ENCODE measurements at regions not wholly inside any gene's neighbourhood (a gene's known extent, or its start where the extent isn't known, plus 50 kb on each side); places are given as distances from the start of the nearest gene placed in this dataset.

DNA sequence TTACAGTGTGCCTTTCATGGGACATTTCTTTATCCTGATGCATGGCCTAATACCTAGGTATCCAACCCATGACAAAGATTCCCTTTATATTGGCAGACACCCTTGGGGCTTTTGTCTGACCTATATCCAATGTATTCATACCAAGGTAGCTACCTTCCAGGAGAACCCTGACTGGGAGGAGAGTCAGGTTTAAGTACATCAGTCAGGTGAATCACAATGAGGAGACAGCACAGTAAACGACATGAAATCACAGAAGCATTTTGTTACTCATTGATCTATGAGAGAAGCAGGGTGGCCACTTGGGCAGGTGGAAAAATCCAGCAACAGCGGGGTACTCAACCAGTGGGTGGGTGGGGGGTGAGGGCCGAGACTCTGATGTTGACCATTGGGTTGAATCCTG, 527.4 kb upstream of the ATXN8OS start:
- no peak for TF ChIP-seq SCRT2 (tag by site-specific recombination; IDR thresholded peaks at IDR 0.05)
- TF ChIP-seq ZNF211 (tag by site-specific recombination; IDR thresholded peaks at IDR 0.05; ENCODE audit: low read depth), result no peak
- no peak for TF ChIP-seq GLIS2 (tag by site-specific recombination; IDR thresholded peaks at IDR 0.05)
- TF ChIP-seq ZNF114 (tag by site-specific recombination; IDR thresholded peaks at IDR 0.05), result no peak
- TF ChIP-seq ZNF121 (tag by site-specific recombination; IDR thresholded peaks at IDR 0.05), result no peak
- TF ChIP-seq ZNF670 (tag by site-specific recombination; IDR thresholded peaks at IDR 0.05; ENCODE audit: low read depth), result no peak
- TF ChIP-seq ZNF529 (tag by site-specific recombination; IDR thresholded peaks at IDR 0.05; ENCODE audit: insufficient replicate concordance), result no peak
- no peak for TF ChIP-seq ZNF239 (tag by site-specific recombination; IDR thresholded peaks at IDR 0.05)
- TF ChIP-seq ZNF473 (tag by site-specific recombination; IDR thresholded peaks at IDR 0.05), result no peak
- TF ChIP-seq ZNF660 (tag by site-specific recombination; IDR thresholded peaks at IDR 0.05), result no peak
- no peak for TF ChIP-seq ZEB2 (tag by site-specific recombination; IDR thresholded peaks at IDR 0.05)
- TF ChIP-seq ZNF837 (tag by site-specific recombination; IDR thresholded peaks at IDR 0.05), result no peak
- no peak for TF ChIP-seq ZNF449 (tag by site-specific recombination; IDR thresholded peaks at IDR 0.05)
- no peak for TF ChIP-seq ZNF610 (tag by site-specific recombination; IDR thresholded peaks at IDR 0.05; ENCODE audit: borderline replicate concordance)
- TF ChIP-seq ZNF2 (tag by site-specific recombination; IDR thresholded peaks at IDR 0.05), result no peak
- TF ChIP-seq ZBTB7A (tag by site-specific recombination; IDR thresholded peaks at IDR 0.05; ENCODE audit: low read depth), result no peak
- TF ChIP-seq ZNF585B (tag by site-specific recombination; IDR thresholded peaks at IDR 0.05), result no peak
- ChIA-PET CTCF (interaction anchor here (0.7 kb wide), 1 partner anchor 10 kb away, joined by 4 read pairs; no protein-coding TSS in a partner anchor), POLR2A (no interaction called here)
- no peak overlapping the region for H3K27ac ChIP-seq (ENCODE audit: extremely low read depth, low read depth, low read length)
- no peaks in the 10 kb centered on the region for H3K4me1 ChIP-seq (ENCODE audit: control insufficient read depth, insufficient read depth, low read length)
- no peaks in the 10 kb centered on the region for H3K36me3 ChIP-seq (ENCODE audit: control insufficient read depth in 2 of 2, insufficient read depth in 1 of 2, low read length in 2 of 2)
- no peak overlapping the region for H3K4me3 ChIP-seq (ENCODE audit: low read depth, low read length)
- no peaks in the 10 kb centered on the region for H3K9me3 ChIP-seq (ENCODE audit: control insufficient read depth, insufficient read depth, low read depth, low read length)

DNA sequence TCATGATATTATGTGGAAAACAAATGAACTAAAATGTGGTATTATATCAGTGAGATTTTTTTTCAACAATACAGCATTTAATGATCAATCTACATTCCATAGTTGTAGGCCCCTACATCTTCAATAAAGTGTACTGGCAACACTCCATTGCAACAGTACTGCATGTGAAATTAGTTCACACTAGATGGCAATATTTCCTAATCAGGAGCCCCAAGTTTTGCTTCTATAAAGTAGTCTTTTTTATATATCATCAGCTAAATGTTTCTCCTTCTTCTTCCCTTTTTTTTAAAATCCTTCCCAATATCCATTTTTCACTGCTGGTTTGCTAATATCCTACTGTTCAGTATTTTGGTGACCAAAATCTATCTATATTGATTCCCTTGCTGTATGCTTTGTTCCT, 528.3 kb upstream of the ATXN8OS start:
- H3K4me3 ChIP-seq (ENCODE audit: low read depth, low read length), result no peak overlapping the region
- no peaks in the 10 kb centered on the region for H3K36me3 ChIP-seq (ENCODE audit: control insufficient read depth in 2 of 2, insufficient read depth in 1 of 2, low read length in 2 of 2)
- CTCF ChIA-PET, result interaction anchor here (0.6 to 1.1 kb wide), 3 partner anchors 14 to 271 kb away, joined by 3 to 7 read pairs (median 4); no protein-coding TSS in a partner anchor
- H3K27ac ChIP-seq (ENCODE audit: extremely low read depth, low read depth, low read length), result no peak overlapping the region
- H3K4me1 ChIP-seq (ENCODE audit: control insufficient read depth, insufficient read depth, low read length), result no peaks in the 10 kb centered on the region
- TF ChIP-seq ZNF394 (tag by site-specific recombination; IDR thresholded peaks at IDR 0.05; ENCODE audit: borderline replicate concordance), result no peak
- TF ChIP-seq ZNF664 (tag by site-specific recombination; IDR thresholded peaks at IDR 0.05), result no peak
- TF ChIP-seq IKZF3 (tag by site-specific recombination; IDR thresholded peaks at IDR 0.05), result no peak
- peak; percentile 23 for TF ChIP-seq ZNF654 (tag by site-specific recombination; IDR thresholded peaks at IDR 0.05; ENCODE audit: low read depth)
- H3K9me3 ChIP-seq (ENCODE audit: control insufficient read depth, insufficient read depth, low read depth, low read length), result no peaks in the 10 kb centered on the region
- POLR2A ChIA-PET, result no interaction called here

DNA sequence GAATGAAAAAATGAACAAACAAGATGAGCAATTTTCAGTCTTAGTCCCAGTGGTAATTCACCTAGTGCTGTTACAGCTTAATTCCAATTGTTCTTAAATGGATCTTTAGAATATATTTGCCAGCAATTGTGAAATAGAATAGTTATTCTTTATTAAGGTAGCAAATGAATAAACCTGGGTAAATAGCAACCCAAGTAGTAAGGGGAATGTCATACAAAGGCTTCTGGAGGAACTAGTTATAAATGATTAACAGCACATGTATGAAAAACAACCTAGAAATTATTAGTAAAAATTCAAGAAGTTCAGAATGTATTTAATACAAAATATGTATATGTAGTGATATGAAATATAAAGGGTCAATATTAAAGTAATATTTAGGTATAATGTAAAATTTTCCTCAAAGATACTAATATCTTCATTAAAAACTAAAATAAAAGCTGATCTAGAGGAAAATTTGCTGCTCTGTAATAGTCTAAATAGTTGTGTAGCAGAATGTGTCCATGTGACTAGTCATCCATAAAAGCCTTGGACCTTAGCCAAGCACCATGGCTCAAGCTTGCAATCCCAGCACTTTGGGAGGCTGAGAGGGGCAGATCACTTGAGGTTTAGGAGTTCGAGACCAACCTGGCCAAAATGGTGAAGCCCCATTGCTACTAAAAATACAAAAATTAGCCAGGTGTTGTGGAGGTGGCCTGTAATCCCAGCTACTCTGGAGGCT, 535.9 kb upstream of the ATXN8OS start:
- TF ChIP-seq ZNF654 (tag by site-specific recombination; IDR thresholded peaks at IDR 0.05; ENCODE audit: low read depth), result no peak
- no peak for TF ChIP-seq ZNF239 (tag by site-specific recombination; IDR thresholded peaks at IDR 0.05)
- no peak for TF ChIP-seq ZNF366 (tag by site-specific recombination; conservative IDR thresholded peaks at IDR 0.05)
- TF ChIP-seq ZNF404 (tag by site-specific recombination; IDR thresholded peaks at IDR 0.05), result no peak
- TF ChIP-seq ZNF830 (tag by site-specific recombination; IDR thresholded peaks at IDR 0.05; ENCODE audit: low read depth), result no peak
- no peak for TF ChIP-seq KLF16 (tag by site-specific recombination; IDR thresholded peaks at IDR 0.05)
- no peak for TF ChIP-seq ZNF777 (tag by site-specific recombination; IDR thresholded peaks at IDR 0.05; ENCODE audit: borderline replicate concordance)
- TF ChIP-seq YY2 (tag by site-specific recombination; IDR thresholded peaks at IDR 0.05), result no peak
- TF ChIP-seq ZNF555 (tag by site-specific recombination; conservative IDR thresholded peaks at IDR 0.05), result no peak
- TF ChIP-seq ZNF785 (tag by site-specific recombination; IDR thresholded peaks at IDR 0.05), result no peak
- no peak for TF ChIP-seq ZBTB1 (tag by site-specific recombination; IDR thresholded peaks at IDR 0.05)
- TF ChIP-seq ZNF157 (tag by site-specific recombination; IDR thresholded peaks at IDR 0.05), result no peak
- no peak for TF ChIP-seq ZNF776 (tag by site-specific recombination; IDR thresholded peaks at IDR 0.05; ENCODE audit: borderline replicate concordance)
- Histone ChIP-seq H3K4me3 (ENCODE audit: low read depth, low read length) (no peak overlapping the region), H3K9me3 (ENCODE audit: control insufficient read depth, insufficient read depth, low read depth, low read length) (no peaks in the 10 kb centered on the region), H3K27ac (ENCODE audit: extremely low read depth, low read depth, low read length) (no peak overlapping the region), H3K4me1 (ENCODE audit: control insufficient read depth, insufficient read depth, low read length) (no peaks in the 10 kb centered on the region), H3K36me3 (ENCODE audit: control insufficient read depth in 2 of 2, insufficient read depth in 1 of 2, low read length in 2 of 2) (no peaks in the 10 kb centered on the region)
- ChIA-PET POLR2A (no interaction called here), CTCF (no interaction called here)
